NT2/D1 (cell line): ENCODE measurements at regions not wholly inside any gene's neighbourhood (a gene's known extent, or its start where the extent isn't known, plus 50 kb on each side); places are given as distances from the start of the nearest gene placed in this dataset.
"Not testable (repeated sequence)": the region's sequence is repeated elsewhere in the genome, so short reads cannot be mapped to it uniquely, and the experiment has no call there.

ENCODE experiments used
- DNase-seq: peaks from one replicate; pipeline ENCODE4 v3.0.0-alpha.2; 2011; ENCODE audit warnings: low read depth, low spot score
- H3K27me3 ChIP-seq: 2 replicates; pipeline ENCODE4 v1.6.0; 2011; ENCODE audit warnings: mild to moderate bottlenecking; ENCODE audit not compliant: insufficient read length, insufficient read depth
- H3K36me3 ChIP-seq: 2 replicates; pipeline ENCODE4 v1.6.1; 2011; ENCODE audit warnings: mild to moderate bottlenecking, low read length, mixed read lengths; ENCODE audit not compliant: insufficient read depth, insufficient read length
- H3K4me1 ChIP-seq: 2 replicates; pipeline ENCODE4 v1.5.1; 2011; ENCODE audit not compliant: insufficient read depth, insufficient read length
- H3K4me3 ChIP-seq: 2 replicates; pipeline ENCODE4 v1.5.1; 2011; ENCODE audit warnings: low read depth; ENCODE audit not compliant: insufficient read length
- H3K9ac ChIP-seq: 2 replicates; pipeline ENCODE4 v1.6.0; 2011; ENCODE audit warnings: low read depth; ENCODE audit not compliant: insufficient read length
- H3K9me3 ChIP-seq: 2 replicates; pipeline ENCODE4 v1.5.1; 2011; ENCODE audit warnings: mild to moderate bottlenecking, low read length; ENCODE audit not compliant: insufficient read depth
- SUZ12 ChIP-seq: IDR thresholded peaks from 2 replicates; pipeline ENCODE4 v1.6.1; 2011; ENCODE audit not compliant: insufficient read length, insufficient read depth; ENCODE audit errors: extremely low read depth
- YY1 ChIP-seq: IDR thresholded peaks from 2 replicates; pipeline ENCODE4 v1.6.1; 2011; ENCODE audit not compliant: insufficient read length, insufficient read depth
- ZNF274 ChIP-seq: IDR thresholded peaks from 2 replicates; pipeline ENCODE4 v1.6.1; 2011; ENCODE audit warnings: mild to moderate bottlenecking, low read depth, low read length

- no peaks in the 10 kb centered on the region for H3K4me1 ChIP-seq
- H3K36me3 ChIP-seq: no peaks in the 10 kb centered on the region
- TF ChIP-seq SUZ12 (no peak), YY1 (no peak), ZNF274 (no peak)
- H3K9ac ChIP-seq: no peak overlapping the region
- no peak overlapping the region for H3K4me3 ChIP-seq
- no peaks in the 10 kb centered on the region for H3K9me3 ChIP-seq
- no peak for DNase-seq
- no peaks in the 10 kb centered on the region for H3K27me3 ChIP-seq
Measured at GRCh38 chr5:98318386-98318785, 455.1 kb upstream of the RGMB start.

DNA sequence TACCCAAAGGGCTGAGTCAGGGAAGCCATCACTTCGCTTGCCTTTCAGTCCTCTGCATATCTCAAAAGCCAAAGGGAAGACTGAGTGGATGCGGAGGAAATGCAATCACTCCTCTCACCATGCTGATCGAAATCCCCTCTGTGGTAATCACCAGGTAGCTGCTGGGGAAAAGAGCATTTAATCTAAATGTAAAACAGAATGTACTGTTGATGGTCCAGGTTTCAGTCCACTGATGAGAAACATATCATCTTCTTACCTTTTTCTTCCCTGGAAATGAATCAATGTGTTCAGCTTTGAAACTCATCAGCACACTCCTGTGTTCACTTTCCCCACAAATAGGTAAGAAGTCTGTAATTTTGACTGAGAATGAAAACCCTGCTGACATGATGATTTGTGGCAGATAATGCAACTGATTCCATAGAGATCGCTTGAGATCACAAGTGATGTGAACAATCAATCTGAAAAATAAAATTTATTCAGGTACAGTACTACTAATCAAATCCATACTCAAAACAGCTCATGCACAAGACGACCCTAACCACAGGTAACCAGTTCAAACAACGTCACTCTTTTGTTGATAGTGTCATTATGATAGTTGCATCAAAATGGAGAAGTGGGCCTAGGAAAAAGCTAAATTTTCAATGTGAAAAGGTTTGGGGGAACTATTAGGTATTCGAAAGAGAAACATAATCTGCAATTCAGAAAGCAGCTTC is 454.0 kb upstream of the RGMB start:
- Histone ChIP-seq H3K27me3 (no peaks in the 10 kb centered on the region), H3K4me1 (no peaks in the 10 kb centered on the region), H3K4me3 (no peak overlapping the region), H3K9me3 (no peaks in the 10 kb centered on the region), H3K9ac (no peak overlapping the region), H3K36me3 (no peaks in the 10 kb centered on the region)
- no peak for DNase-seq
- TF ChIP-seq YY1 (no peak), ZNF274 (no peak), SUZ12 (no peak)

- no peak for TF ChIP-seq ZNF274
- TF ChIP-seq SUZ12: no peak
- no peak for TF ChIP-seq YY1
Measured at GRCh38 chr5:98320343-98320742, 453.1 kb upstream of the RGMB start.

DNA sequence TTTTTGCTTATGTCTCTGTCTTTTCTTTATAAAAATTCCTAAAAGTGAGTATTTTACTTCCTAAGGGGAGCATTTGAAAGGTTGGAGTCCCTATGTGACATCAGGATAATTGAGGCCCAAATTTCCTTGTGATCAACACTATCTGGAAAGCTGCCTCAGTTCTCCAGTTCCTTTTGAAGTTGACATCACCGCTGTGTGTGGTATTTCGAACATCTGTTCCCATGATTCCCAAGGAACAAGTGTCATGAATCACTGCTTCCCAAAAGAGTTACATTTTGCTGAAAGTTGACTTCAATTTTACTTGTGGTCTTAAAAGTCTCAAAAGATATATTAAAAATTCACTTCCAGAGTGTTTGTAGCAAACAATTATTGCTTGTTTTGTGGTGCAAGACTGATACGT is 452.1 kb upstream of the RGMB start:
- Histone ChIP-seq H3K4me3 (no peak overlapping the region), H3K27me3 (no peaks in the 10 kb centered on the region), H3K9ac (no peak overlapping the region), H3K36me3 (no peaks in the 10 kb centered on the region), H3K9me3 (no peaks in the 10 kb centered on the region), H3K4me1 (no peaks in the 10 kb centered on the region)
- TF ChIP-seq SUZ12 (no peak), ZNF274 (no peak), YY1 (no peak)
- no peak for DNase-seq

More at GRCh38 chr5:98320343-98320742, 453.1 kb upstream of the RGMB start:
- H3K4me1 ChIP-seq: no peaks in the 10 kb centered on the region
- H3K4me3 ChIP-seq: no peak overlapping the region
- no peaks in the 10 kb centered on the region for H3K9me3 ChIP-seq
- H3K27me3 ChIP-seq: no peaks in the 10 kb centered on the region
- H3K36me3 ChIP-seq: no peaks in the 10 kb centered on the region
- DNase-seq: no peak
- no peak overlapping the region for H3K9ac ChIP-seq

- H3K9me3 ChIP-seq, DNase-seq, H3K36me3 ChIP-seq, H3K27me3 ChIP-seq, H3K4me1 ChIP-seq, H3K4me3 ChIP-seq, H3K9ac ChIP-seq: not testable (repeated sequence)
Measured at GRCh38 chr5:98325187-98325586, 448.3 kb upstream of the RGMB start.

DNA sequence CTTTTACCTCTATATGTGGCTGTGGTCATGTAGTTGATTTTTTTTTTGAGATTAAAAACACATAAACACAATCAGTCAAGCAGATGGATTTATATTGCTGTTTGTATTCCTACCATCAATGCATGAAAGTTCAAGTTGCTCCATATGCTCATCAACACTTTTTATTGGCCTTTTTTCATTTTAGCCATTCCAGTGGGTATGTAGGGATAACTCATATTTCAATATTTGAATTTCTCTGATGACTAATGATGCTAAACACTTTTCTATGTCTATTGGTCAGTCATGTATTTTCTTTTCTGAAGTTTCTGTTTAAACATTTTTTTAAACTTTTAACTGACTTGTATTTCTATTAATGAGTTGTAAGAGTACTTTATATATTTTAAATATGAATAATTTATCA is 445.4 kb upstream of the RGMB start:
- H3K36me3 ChIP-seq: no peaks in the 10 kb centered on the region
- no peak for DNase-seq
- no peak overlapping the region for H3K9ac ChIP-seq
- no peak overlapping the region for H3K4me3 ChIP-seq
- H3K27me3 ChIP-seq: no peaks in the 10 kb centered on the region
- H3K4me1 ChIP-seq: no peaks in the 10 kb centered on the region
- no peaks in the 10 kb centered on the region for H3K9me3 ChIP-seq
- no peak for TF ChIP-seq ZNF274
- TF ChIP-seq SUZ12: no peak
- no peak for TF ChIP-seq YY1

GRCh38 chr5:98330871-98331270 is 442.6 kb upstream of the RGMB start:
- TF ChIP-seq SUZ12 (no peak), ZNF274 (no peak), YY1 (no peak)
- Histone ChIP-seq H3K36me3 (no peaks in the 10 kb centered on the region), H3K27me3 (no peaks in the 10 kb centered on the region), H3K9ac (no peak overlapping the region), H3K9me3 (no peaks in the 10 kb centered on the region), H3K4me3 (no peak overlapping the region), H3K4me1 (no peaks in the 10 kb centered on the region)
- no peak for DNase-seq

GRCh38 chr5:98333921-98334320 is 439.5 kb upstream of the RGMB start:
- no peaks in the 10 kb centered on the region for H3K27me3 ChIP-seq
- TF ChIP-seq YY1 (no peak), SUZ12 (no peak), ZNF274 (no peak)
- H3K4me3 ChIP-seq: no peak overlapping the region
- DNase-seq: no peak
- no peaks in the 10 kb centered on the region for H3K36me3 ChIP-seq
- H3K4me1 ChIP-seq: no peaks in the 10 kb centered on the region
- H3K9me3 ChIP-seq: no peaks in the 10 kb centered on the region
- H3K9ac ChIP-seq: no peak overlapping the region
